Kidney (tissue), 13 donors: ENCODE measurements at regions not wholly inside any gene's neighbourhood (a gene's known extent, or its start where the extent isn't known, plus 50 kb on each side); places are given as distances from the start of the nearest gene placed in this dataset.

ENCODE experiments used
- DNase-seq, 5 donors: peaks; one replicate each; pipeline ENCODE4 v3.0.0-alpha.2; 2013 to 2020
- FAIRE-seq: peaks from 2 replicates; lab custom pipeline; 2012; peaks lifted over from hg19 to GRCh38; lab: Jason Lieb, UNC
- H3K27ac ChIP-seq, 2 donors: one replicate each; pipeline ENCODE4 v1.7.0; 2013; ENCODE audit warnings: low read depth in 2 of 2, low read length in 2 of 2, inconsistent platforms in 1 of 2
- H3K27me3 ChIP-seq: one replicate; pipeline ENCODE4 v1.7.1; 2013; ENCODE audit warnings: low read length, inconsistent platforms; ENCODE audit not compliant: control insufficient read depth, insufficient read depth
- H3K36me3 ChIP-seq, 3 donors: one replicate each; pipeline versions ENCODE4 v1.7.0 to v1.7.1; 2013; ENCODE audit warnings: low read length in 3 of 3, control low read depth in 1 of 3, inconsistent platforms in 1 of 3; ENCODE audit not compliant: insufficient read depth in 3 of 3, control insufficient read depth in 2 of 3
- H3K4me1 ChIP-seq, 3 donors: one replicate each; pipeline versions ENCODE4 v1.7.0 to v1.7.1; 2013; ENCODE audit warnings: low read length in 3 of 3, inconsistent platforms in 1 of 3, low read depth in 1 of 3; ENCODE audit not compliant: control insufficient read depth in 2 of 3, insufficient read depth in 2 of 3
- H3K4me3 ChIP-seq, 3 donors: one replicate each; pipeline versions ENCODE4 v1.7.0 to v1.8.1; 2013; ENCODE audit warnings: low read length in 3 of 3, control low read depth in 1 of 3, inconsistent platforms in 1 of 3
- H3K9ac ChIP-seq, 3 donors: one replicate each; pipeline versions ENCODE4 v1.7.0 to v1.7.1; 2013; ENCODE audit warnings: low read length in 3 of 3, control low read depth in 1 of 3, inconsistent platforms in 1 of 3
- H3K9me3 ChIP-seq, 3 donors: one replicate each; pipeline versions ENCODE4 v1.7.0 to v1.7.1; 2013; ENCODE audit warnings: low read length in 3 of 3, control low read depth in 1 of 3, inconsistent platforms in 1 of 3; ENCODE audit not compliant: control insufficient read depth in 2 of 3, insufficient read depth in 1 of 3
- intact Hi-C: fragments of 100-400 bp; cut with DNase I; formaldehyde crosslinking; loops from one replicate; pipeline ENCODE4 v1.11.1; 2022
- TF ChIP-seq, protein P1 (sequence below): IDR thresholded peaks from 3 replicates; pipeline ENCODE4 v1.5.1; 2012; ENCODE audit warnings: mild to moderate bottlenecking, moderate library complexity, borderline replicate concordance; ENCODE audit not compliant: insufficient read depth; ENCODE audit errors: extremely low read depth
- donor health status: control.
- donor health status: control.
- donor health status: control.
- donor health status: control.
- donor health status: control.
- donor health status: DM: yes; HTN: yes; CAD: no.
- donor health status: Normal renal cell carcinoma (clear cell type).

DNA sequence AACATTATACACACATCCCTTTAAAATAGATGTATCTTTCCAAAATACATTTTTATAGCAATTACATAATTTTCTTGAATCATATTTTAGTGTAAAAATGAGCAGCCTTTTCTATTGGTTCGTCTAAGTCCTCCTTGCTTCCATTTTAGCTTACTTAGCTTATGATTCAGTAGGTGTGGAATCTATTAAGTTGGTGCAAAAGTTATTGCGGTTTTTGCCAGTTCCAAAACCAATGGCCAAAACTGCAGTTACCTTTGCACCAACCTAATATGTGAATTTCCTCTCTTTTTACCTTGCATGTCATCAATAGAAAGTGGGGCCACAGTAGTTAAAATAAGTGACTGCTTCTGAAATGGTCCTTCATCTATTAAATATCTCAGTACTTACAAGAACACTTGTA lies 279.0 kb downstream of the OTUD1 start:
- Histone ChIP-seq H3K4me1 (no peaks in the 10 kb centered on the region), H3K36me3 (no peaks in the 10 kb centered on the region), H3K9ac (no peak overlapping the region), H3K9me3 (no peaks in the 10 kb centered on the region), H3K27me3 (no peaks in the 10 kb centered on the region), H3K27ac (no peak overlapping the region), H3K4me3 (no peak overlapping the region)
- DNase-seq (no peak), FAIRE-seq (no peak)
- TF ChIP-seq, protein P1, sequence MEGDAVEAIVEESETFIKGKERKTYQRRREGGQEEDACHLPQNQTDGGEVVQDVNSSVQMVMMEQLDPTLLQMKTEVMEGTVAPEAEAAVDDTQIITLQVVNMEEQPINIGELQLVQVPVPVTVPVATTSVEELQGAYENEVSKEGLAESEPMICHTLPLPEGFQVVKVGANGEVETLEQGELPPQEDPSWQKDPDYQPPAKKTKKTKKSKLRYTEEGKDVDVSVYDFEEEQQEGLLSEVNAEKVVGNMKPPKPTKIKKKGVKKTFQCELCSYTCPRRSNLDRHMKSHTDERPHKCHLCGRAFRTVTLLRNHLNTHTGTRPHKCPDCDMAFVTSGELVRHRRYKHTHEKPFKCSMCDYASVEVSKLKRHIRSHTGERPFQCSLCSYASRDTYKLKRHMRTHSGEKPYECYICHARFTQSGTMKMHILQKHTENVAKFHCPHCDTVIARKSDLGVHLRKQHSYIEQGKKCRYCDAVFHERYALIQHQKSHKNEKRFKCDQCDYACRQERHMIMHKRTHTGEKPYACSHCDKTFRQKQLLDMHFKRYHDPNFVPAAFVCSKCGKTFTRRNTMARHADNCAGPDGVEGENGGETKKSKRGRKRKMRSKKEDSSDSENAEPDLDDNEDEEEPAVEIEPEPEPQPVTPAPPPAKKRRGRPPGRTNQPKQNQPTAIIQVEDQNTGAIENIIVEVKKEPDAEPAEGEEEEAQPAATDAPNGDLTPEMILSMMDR: no peak
- intact Hi-C loops: no loop called here

DNA sequence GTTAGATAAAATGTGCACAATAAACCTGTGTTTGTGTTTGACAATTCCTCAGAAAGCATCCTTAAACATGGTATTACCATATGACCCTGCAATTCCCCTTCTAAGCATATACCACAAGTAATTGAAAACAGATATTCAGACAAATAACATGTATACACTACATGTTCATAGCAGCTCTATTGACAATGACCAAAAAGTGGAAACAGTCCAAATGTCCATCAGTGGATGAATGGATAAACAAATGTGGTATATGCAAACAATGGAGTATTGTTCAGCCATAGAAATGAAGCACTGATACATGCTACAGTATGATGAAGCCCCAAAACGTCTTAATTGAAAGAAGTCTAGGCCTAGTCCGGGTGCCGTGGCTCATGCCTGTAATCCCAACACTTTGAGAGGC lies 280.1 kb downstream of the OTUD1 start:
- Histone ChIP-seq H3K9ac (no peak overlapping the region), H3K4me1 (no peaks in the 10 kb centered on the region), H3K36me3 (no peaks in the 10 kb centered on the region), H3K27ac (no peak overlapping the region), H3K4me3 (no peak overlapping the region), H3K27me3 (no peaks in the 10 kb centered on the region), H3K9me3 (no peaks in the 10 kb centered on the region)
- intact Hi-C loops: no loop called here
- DNase-seq (no peak), FAIRE-seq (no peak)
- TF ChIP-seq, protein P1: no peak

DNA sequence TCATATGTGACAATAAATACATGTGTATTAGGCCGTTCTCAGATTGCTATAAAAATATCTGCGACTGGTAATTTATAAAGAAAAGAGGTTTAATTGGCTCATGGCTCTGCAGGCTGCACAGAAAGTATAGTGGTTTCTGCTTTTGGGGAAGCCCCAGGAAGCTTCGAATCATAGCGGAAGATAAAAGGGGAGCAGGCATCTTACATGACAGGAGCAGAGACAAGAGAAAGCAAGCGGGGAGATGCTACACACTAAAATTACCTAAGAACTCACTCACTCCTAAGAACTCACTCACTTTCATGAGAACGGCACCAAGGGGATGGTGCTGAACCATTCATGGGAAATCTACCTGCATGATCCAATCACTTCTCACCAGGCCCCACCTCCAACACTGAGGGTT lies 284.9 kb downstream of the OTUD1 start:
- no peak overlapping the region for H3K9ac ChIP-seq
- H3K9me3 ChIP-seq: no peaks in the 10 kb centered on the region
- TF ChIP-seq, protein P1: no peak
- no peak overlapping the region for H3K27ac ChIP-seq
- no peak for DNase-seq
- no peaks in the 10 kb centered on the region for H3K27me3 ChIP-seq
- H3K36me3 ChIP-seq: no peaks in the 10 kb centered on the region
- H3K4me1 ChIP-seq: no peaks in the 10 kb centered on the region
- intact Hi-C loops: no loop called here
- FAIRE-seq: no peak
- H3K4me3 ChIP-seq: no peak overlapping the region

DNA sequence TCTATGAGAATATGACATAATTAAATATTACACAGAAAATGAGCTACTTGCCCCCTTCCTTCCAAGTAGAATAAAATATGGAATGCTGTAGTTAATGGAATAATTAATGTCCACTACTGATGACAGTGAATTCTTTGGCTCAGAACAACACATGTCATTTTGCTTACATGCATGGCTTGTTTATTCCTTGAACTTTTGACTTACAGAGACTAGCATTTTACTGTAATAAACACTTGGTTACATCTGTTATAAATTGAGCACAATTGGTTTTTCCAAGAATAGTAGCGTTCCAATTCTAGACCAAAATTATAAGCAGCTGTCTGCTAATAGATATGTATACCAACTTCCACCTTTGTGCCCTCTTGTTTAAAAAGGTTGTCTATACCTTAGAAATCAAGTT lies 286.7 kb downstream of the OTUD1 start:
- Histone ChIP-seq H3K9ac (no peak overlapping the region), H3K27ac (no peak overlapping the region), H3K4me3 (no peak overlapping the region), H3K9me3 (no peaks in the 10 kb centered on the region), H3K27me3 (no peaks in the 10 kb centered on the region), H3K4me1 (no peaks in the 10 kb centered on the region), H3K36me3 (no peaks in the 10 kb centered on the region)
- DNase-seq: peak in 2 of 5 donors; percentile 16 to 58
- intact Hi-C loops: no loop called here
- TF ChIP-seq, protein P1: no peak
- FAIRE-seq: no peak
